ENCODE measurements at regions not wholly inside any gene's neighbourhood (a gene's known extent, or its start where the extent isn't known, plus 50 kb on each side); places are given as distances from the start of the nearest gene placed in this dataset.

DNA sequence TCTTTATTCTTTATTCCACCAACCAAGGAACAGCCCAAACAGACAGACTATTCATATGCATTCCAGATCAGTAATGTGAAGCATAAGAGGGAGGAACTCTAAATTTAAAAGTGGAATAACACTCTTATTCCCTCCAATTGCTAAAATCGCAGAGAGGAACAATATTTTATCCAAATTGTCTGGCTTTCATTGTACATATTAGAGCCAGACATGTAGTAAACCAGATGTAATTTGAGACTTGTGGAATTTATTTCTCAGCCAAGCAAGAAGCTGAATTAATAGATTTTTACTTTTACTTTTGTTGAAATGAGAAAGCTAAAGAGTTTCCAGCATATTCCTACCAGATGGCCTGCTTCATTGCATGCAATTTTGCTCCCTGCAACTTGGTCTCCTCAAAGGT lies 674.6 kb upstream of the SLIT2 start:
- Histone ChIP-seq H3F3A (ENCODE audit: control insufficient read depth, insufficient read depth) (no peaks in the 10 kb centered on the region), H3K4me3 (ENCODE audit: low read length) (no peak overlapping the region), H3K4me2 (ENCODE audit: low read length) (no peak overlapping the region), H3K9me3 (ENCODE audit: control insufficient read depth, insufficient read depth, low read length) (no peaks in the 10 kb centered on the region), H3K79me2 (ENCODE audit: control insufficient read depth, low read length) (no peaks in the 10 kb centered on the region), H3K27ac (ENCODE audit: low read depth, low read length) (no peak overlapping the region), H3K36me3 (ENCODE audit: control insufficient read depth, low read length) (no peaks in the 10 kb centered on the region), H3K4me1 (ENCODE audit: control insufficient read depth, low read length) (peaks cover 4% of the 10 kb centered on the region; the same call in 1 of the 2 replicates), H3K27me3 (ENCODE audit: control insufficient read depth, low read length) (no peaks in the 10 kb centered on the region), H3K9me2 (replicated peaks; ENCODE audit: control insufficient read depth, low read length) (no peaks in the 10 kb centered on the region), H4K20me1 (ENCODE audit: control insufficient read depth, insufficient read depth, low read depth, low read length) (no peaks in the 10 kb centered on the region)
- no peak for TF ChIP-seq EZH2phosphoT487 (IDR thresholded peaks at IDR 0.05; ENCODE audit: borderline replicate concordance, low read length)

- Histone ChIP-seq H3K4me2 (ENCODE audit: low read length) (no peak overlapping the region), H4K20me1 (ENCODE audit: control insufficient read depth, insufficient read depth, low read depth, low read length) (no peaks in the 10 kb centered on the region), H3F3A (ENCODE audit: control insufficient read depth, insufficient read depth) (no peaks in the 10 kb centered on the region), H3K4me3 (ENCODE audit: low read length) (no peak overlapping the region), H3K79me2 (ENCODE audit: control insufficient read depth, low read length) (no peaks in the 10 kb centered on the region), H3K9me3 (ENCODE audit: control insufficient read depth, insufficient read depth, low read length) (no peaks in the 10 kb centered on the region), H3K27ac (ENCODE audit: low read depth, low read length) (no peak overlapping the region), H3K4me1 (ENCODE audit: control insufficient read depth, low read length) (peaks cover 16% of the 10 kb centered on the region), H3K36me3 (ENCODE audit: control insufficient read depth, low read length) (no peaks in the 10 kb centered on the region), H3K9me2 (replicated peaks; ENCODE audit: control insufficient read depth, low read length) (no peaks in the 10 kb centered on the region), H3K27me3 (ENCODE audit: control insufficient read depth, low read length) (no peaks in the 10 kb centered on the region)
- TF ChIP-seq EZH2phosphoT487 (IDR thresholded peaks at IDR 0.05; ENCODE audit: borderline replicate concordance, low read length) (no peak), CTCF (IDR thresholded peaks at IDR 0.05; ENCODE audit: low read depth, low read length, poor library complexity, severe bottlenecking) (no peak)
Measured at GRCh38 chr4:19575924-19576323, 675.8 kb upstream of the SLIT2 start.

DNA sequence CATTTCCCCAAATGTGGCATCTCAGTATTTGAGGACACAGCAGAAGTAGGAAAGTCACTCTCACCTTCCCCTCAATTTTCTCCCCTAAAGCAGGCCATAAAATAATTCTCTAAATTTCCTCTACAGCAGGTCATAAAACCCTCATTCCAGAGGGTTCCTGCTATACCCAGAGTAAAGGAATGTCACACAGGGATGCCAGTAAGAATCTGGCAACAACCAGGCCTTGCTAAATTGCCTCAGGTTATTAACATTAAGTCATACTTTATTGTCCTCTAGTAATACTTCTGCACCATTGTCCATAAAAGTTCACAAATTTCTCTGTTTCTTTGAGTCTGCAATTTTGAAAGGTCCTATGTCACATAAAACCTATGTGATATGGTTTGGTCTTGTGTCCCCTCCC lies 685.7 kb upstream of the SLIT2 start:
- Histone ChIP-seq H3K4me3 (ENCODE audit: low read length) (no peak overlapping the region), H3K27ac (ENCODE audit: low read depth, low read length) (no peak overlapping the region), H3K36me3 (ENCODE audit: control insufficient read depth, low read length) (no peaks in the 10 kb centered on the region), H3K4me1 (ENCODE audit: control insufficient read depth, low read length) (peaks cover 9% of the 10 kb centered on the region), H3F3A (ENCODE audit: control insufficient read depth, insufficient read depth) (no peaks in the 10 kb centered on the region), H3K9me2 (replicated peaks; ENCODE audit: control insufficient read depth, low read length) (no peaks in the 10 kb centered on the region), H4K20me1 (ENCODE audit: control insufficient read depth, insufficient read depth, low read depth, low read length) (no peaks in the 10 kb centered on the region), H3K79me2 (ENCODE audit: control insufficient read depth, low read length) (no peaks in the 10 kb centered on the region), H3K9me3 (ENCODE audit: control insufficient read depth, insufficient read depth, low read length) (no peaks in the 10 kb centered on the region), H3K4me2 (ENCODE audit: low read length) (no peak overlapping the region), H3K27me3 (ENCODE audit: control insufficient read depth, low read length) (no peaks in the 10 kb centered on the region)
- TF ChIP-seq EZH2phosphoT487 (IDR thresholded peaks at IDR 0.05; ENCODE audit: borderline replicate concordance, low read length) (no peak), CTCF (IDR thresholded peaks at IDR 0.05; ENCODE audit: low read depth, low read length, poor library complexity, severe bottlenecking) (no peak)

DNA sequence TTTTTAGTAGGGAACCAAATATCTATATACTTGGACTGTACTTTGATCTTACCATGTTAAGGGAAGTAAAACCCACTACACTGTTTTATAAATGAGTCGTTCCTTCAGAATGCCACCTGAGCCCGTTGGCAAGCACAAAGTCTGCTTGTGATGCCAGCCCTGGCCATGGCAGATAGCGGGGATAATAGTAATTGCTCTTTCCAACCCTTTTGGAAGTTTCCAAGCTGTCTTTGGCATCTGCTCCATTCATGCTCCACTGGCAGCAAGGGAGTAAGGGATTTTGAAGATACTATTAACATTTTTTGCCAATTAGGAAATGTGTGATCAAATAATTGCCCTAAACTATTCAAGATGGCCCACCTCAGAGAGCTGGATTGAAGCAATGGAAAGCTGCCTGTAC lies 689.2 kb upstream of the SLIT2 start:
- H3K36me3 ChIP-seq (ENCODE audit: control insufficient read depth, low read length): no peaks in the 10 kb centered on the region
- H3K4me1 ChIP-seq (ENCODE audit: control insufficient read depth, low read length): no peaks in the 10 kb centered on the region
- no peaks in the 10 kb centered on the region for H3K9me3 ChIP-seq (ENCODE audit: control insufficient read depth, insufficient read depth, low read length)
- H3F3A ChIP-seq (ENCODE audit: control insufficient read depth, insufficient read depth): no peaks in the 10 kb centered on the region
- no peak overlapping the region for H3K4me2 ChIP-seq (ENCODE audit: low read length)
- no peaks in the 10 kb centered on the region for H3K9me2 ChIP-seq (replicated peaks; ENCODE audit: control insufficient read depth, low read length)
- no peaks in the 10 kb centered on the region for H3K79me2 ChIP-seq (ENCODE audit: control insufficient read depth, low read length)
- no peak overlapping the region for H3K27ac ChIP-seq (ENCODE audit: low read depth, low read length)
- no peak for TF ChIP-seq CTCF (IDR thresholded peaks at IDR 0.05; ENCODE audit: low read depth, low read length, poor library complexity, severe bottlenecking)
- no peaks in the 10 kb centered on the region for H3K27me3 ChIP-seq (ENCODE audit: control insufficient read depth, low read length)
- H3K4me3 ChIP-seq (ENCODE audit: low read length): no peak overlapping the region
- no peaks in the 10 kb centered on the region for H4K20me1 ChIP-seq (ENCODE audit: control insufficient read depth, insufficient read depth, low read depth, low read length)

All from DOHH2 (cell line).